Mesendoderm (in vitro differentiated cells): ENCODE measurements at regions not wholly inside any gene's neighbourhood (a gene's known extent, or its start where the extent isn't known, plus 50 kb on each side); places are given as distances from the start of the nearest gene placed in this dataset.

ENCODE experiments used
- DNase-seq: peaks from one replicate; pipeline ENCODE4 v3.0.0; 2013
- H2AK5ac ChIP-seq: 2 replicates; pipeline ENCODE4 v1.6.1; 2013; ENCODE audit warnings: low read length, inconsistent platforms
- H2BK120ac ChIP-seq: 2 replicates; pipeline ENCODE4 v1.6.1; 2013; ENCODE audit warnings: low read depth, mild to moderate bottlenecking, low read length, moderate library complexity, mixed read lengths
- H2BK15ac ChIP-seq: replicated peaks from 2 replicates; pipeline ENCODE4 v1.6.1; 2013; ENCODE audit warnings: low read depth, mild to moderate bottlenecking, moderate library complexity
- H2BK5ac ChIP-seq: 2 replicates; pipeline ENCODE4 v1.6.1; 2013; ENCODE audit warnings: low read length, inconsistent platforms
- H3K18ac ChIP-seq: 2 replicates; pipeline ENCODE4 v1.6.1; 2013; ENCODE audit warnings: mild to moderate bottlenecking, low read length, mixed read lengths
- H3K23ac ChIP-seq: one replicate; pipeline ENCODE4 v1.6.1; 2013; ENCODE audit warnings: low read length
- H3K27ac ChIP-seq: 2 replicates; pipeline ENCODE4 v1.5.1; 2013; ENCODE audit warnings: low read depth, mild to moderate bottlenecking, inconsistent platforms, low read length, moderate library complexity
- H3K27me3 ChIP-seq: 2 replicates; pipeline ENCODE4 v1.6.1; 2013; ENCODE audit warnings: low read length, control low read depth, mild to moderate bottlenecking, inconsistent platforms; ENCODE audit not compliant: insufficient read depth, poor library complexity
- H3K36me3 ChIP-seq: 2 replicates; pipeline ENCODE4 v1.6.1; 2013; ENCODE audit warnings: low read length, inconsistent platforms; ENCODE audit not compliant: control insufficient read depth, insufficient read depth
- H3K4ac ChIP-seq: one replicate; pipeline ENCODE4 v1.6.1; 2013; ENCODE audit warnings: low read depth, mild to moderate bottlenecking, low read length, moderate library complexity
- H3K4me1 ChIP-seq: 2 replicates; pipeline ENCODE4 v1.6.1; 2013; ENCODE audit warnings: low read depth, low read length, inconsistent platforms; ENCODE audit not compliant: control insufficient read depth
- H3K4me2 ChIP-seq: 2 replicates; pipeline ENCODE4 v1.6.1; 2013; ENCODE audit warnings: low read length
- H3K4me3 ChIP-seq: 2 replicates; pipeline ENCODE4 v1.5.1; 2013; ENCODE audit warnings: mild to moderate bottlenecking, low read length
- H3K56ac ChIP-seq: one replicate; pipeline ENCODE4 v1.6.1; 2013; ENCODE audit warnings: low read length
- H3K79me1 ChIP-seq: 2 replicates; pipeline ENCODE4 v1.6.1; 2013; ENCODE audit warnings: low read length, inconsistent platforms
- H3K79me2 ChIP-seq: 2 replicates; pipeline ENCODE4 v1.6.1; 2013; ENCODE audit warnings: mild to moderate bottlenecking, low read length; ENCODE audit not compliant: control insufficient read depth, insufficient read depth
- H3K9ac ChIP-seq: 2 replicates; pipeline ENCODE4 v1.6.1; 2013; ENCODE audit warnings: low read length, inconsistent platforms
- H4K5ac ChIP-seq: one replicate; pipeline ENCODE4 v1.6.1; 2013; ENCODE audit warnings: low read length
- H4K8ac ChIP-seq: one replicate; pipeline ENCODE4 v1.6.1; 2013; ENCODE audit warnings: low read depth, mild to moderate bottlenecking, control low read depth, low read length, moderate library complexity
- whole genome bisulfite sequencing: extraction: QIAGEN DNeasy Blood & Tissue Kit; methylation state at CpG from one replicate; pipeline ENCODE4 v1.1.7; 2013; ENCODE audit warnings: low lambda C conversion rate, missing lambda C conversion rate; ENCODE audit not compliant: insufficient coverage; ENCODE audit errors: extremely low coverage; 5-methylcytosine and 5-hydroxymethylcytosine counted together

- Histone ChIP-seq H3K9ac (no peak overlapping the region), H3K4me1 (no peaks in the 10 kb centered on the region), H3K79me1 (no peaks in the 10 kb centered on the region), H3K79me2 (no peaks in the 10 kb centered on the region), H3K23ac (no peak overlapping the region), H3K36me3 (no peaks in the 10 kb centered on the region), H3K18ac (no peak overlapping the region), H2BK15ac (no peak overlapping the region), H2BK5ac (no peak overlapping the region), H3K4me2 (no peak overlapping the region), H4K8ac (no peak overlapping the region), H4K5ac (no peak overlapping the region), H3K56ac (no peak overlapping the region), H2BK120ac (no peak overlapping the region), H3K27me3 (no peaks in the 10 kb centered on the region), H3K27ac (no peak overlapping the region), H2AK5ac (no peak overlapping the region), H3K4ac (no peak overlapping the region), H3K4me3 (no peak overlapping the region)
- no peak for DNase-seq
Observed at GRCh38 chr14:46147452-46147851, 504.1 kb downstream of the RPL10L start.

GRCh38 chr14:46147024-46147423 is 504.6 kb downstream of the RPL10L start:
- H3K9ac ChIP-seq = no peak overlapping the region
- H3K4me1 ChIP-seq = no peaks in the 10 kb centered on the region
- no peak overlapping the region for H3K4me3 ChIP-seq
- no peak overlapping the region for H3K4me2 ChIP-seq
- no peak overlapping the region for H4K8ac ChIP-seq
- H2AK5ac ChIP-seq = no peak overlapping the region
- no peak overlapping the region for H3K56ac ChIP-seq
- no peak overlapping the region for H2BK5ac ChIP-seq
- no peak overlapping the region for H2BK15ac ChIP-seq
- H2BK120ac ChIP-seq = no peak overlapping the region
- H3K27ac ChIP-seq = no peak overlapping the region
- H3K79me2 ChIP-seq = no peaks in the 10 kb centered on the region
- no peaks in the 10 kb centered on the region for H3K27me3 ChIP-seq
- no CpG with 5 or more reads among the region's 1 CpG for WGBS
- H3K4ac ChIP-seq = no peak overlapping the region
- H3K79me1 ChIP-seq = no peaks in the 10 kb centered on the region
- H4K5ac ChIP-seq = no peak overlapping the region
- H3K18ac ChIP-seq = no peak overlapping the region
- no peak for DNase-seq
- no peak overlapping the region for H3K23ac ChIP-seq
- H3K36me3 ChIP-seq = no peaks in the 10 kb centered on the region

GRCh38 chr14:46140445-46140844 is 511.1 kb downstream of the RPL10L start:
- no peak for DNase-seq
- Histone ChIP-seq H2BK120ac (no peak overlapping the region), H3K4me1 (no peaks in the 10 kb centered on the region), H3K79me1 (no peaks in the 10 kb centered on the region), H4K8ac (no peak overlapping the region), H3K4ac (no peak overlapping the region), H3K23ac (no peak overlapping the region), H3K18ac (no peak overlapping the region), H3K56ac (no peak overlapping the region), H3K79me2 (no peaks in the 10 kb centered on the region), H2BK15ac (no peak overlapping the region), H3K36me3 (no peaks in the 10 kb centered on the region), H2AK5ac (no peak overlapping the region), H3K27ac (no peak overlapping the region), H2BK5ac (no peak overlapping the region), H3K9ac (no peak overlapping the region), H3K4me2 (no peak overlapping the region), H4K5ac (no peak overlapping the region), H3K4me3 (no peak overlapping the region), H3K27me3 (no peaks in the 10 kb centered on the region)
- no CpG with 5 or more reads among the region's 2 CpGs for whole genome bisulfite sequencing

GRCh38 chr14:46139649-46140048 is 511.9 kb downstream of the RPL10L start:
- Histone ChIP-seq H2BK5ac (no peak overlapping the region), H2BK120ac (no peak overlapping the region), H4K5ac (no peak overlapping the region), H3K4ac (no peak overlapping the region), H3K27me3 (no peaks in the 10 kb centered on the region), H4K8ac (no peak overlapping the region), H3K4me3 (no peak overlapping the region), H3K9ac (no peak overlapping the region), H3K79me2 (no peaks in the 10 kb centered on the region), H3K27ac (no peak overlapping the region), H3K56ac (no peak overlapping the region), H2AK5ac (no peak overlapping the region), H2BK15ac (no peak overlapping the region), H3K4me1 (no peaks in the 10 kb centered on the region), H3K23ac (no peak overlapping the region), H3K36me3 (no peaks in the 10 kb centered on the region), H3K4me2 (no peak overlapping the region), H3K79me1 (no peaks in the 10 kb centered on the region), H3K18ac (no peak overlapping the region)
- no CpG with 5 or more reads among the region's 5 CpGs for WGBS
- no peak for DNase-seq

- Histone ChIP-seq H2BK15ac (no peak overlapping the region), H2BK120ac (no peak overlapping the region), H3K4ac (no peak overlapping the region), H3K27me3 (no peaks in the 10 kb centered on the region), H2BK5ac (no peak overlapping the region), H3K79me1 (no peaks in the 10 kb centered on the region), H2AK5ac (no peak overlapping the region), H3K18ac (no peak overlapping the region), H3K4me2 (no peak overlapping the region), H3K4me3 (no peak overlapping the region), H3K36me3 (no peaks in the 10 kb centered on the region), H3K79me2 (no peaks in the 10 kb centered on the region), H3K4me1 (no peaks in the 10 kb centered on the region), H3K27ac (no peak overlapping the region), H4K5ac (no peak overlapping the region), H3K23ac (no peak overlapping the region), H3K9ac (no peak overlapping the region), H4K8ac (no peak overlapping the region), H3K56ac (no peak overlapping the region)
- DNase-seq = no peak
Observed at GRCh38 chr14:46137786-46138185, 513.8 kb downstream of the RPL10L start.

- no peak overlapping the region for H2AK5ac ChIP-seq
- H3K27me3 ChIP-seq = no peaks in the 10 kb centered on the region
- H2BK15ac ChIP-seq = no peak overlapping the region
- no peak overlapping the region for H3K56ac ChIP-seq
- WGBS = no CpG with 5 or more reads among the region's 1 CpG
- H4K8ac ChIP-seq = no peak overlapping the region
- no peak overlapping the region for H3K18ac ChIP-seq
- no peak overlapping the region for H2BK5ac ChIP-seq
- H3K4me3 ChIP-seq = no peak overlapping the region
- no peak overlapping the region for H3K4ac ChIP-seq
- DNase-seq = no peak
- H2BK120ac ChIP-seq = no peak overlapping the region
- no peak overlapping the region for H3K27ac ChIP-seq
- no peaks in the 10 kb centered on the region for H3K36me3 ChIP-seq
- no peaks in the 10 kb centered on the region for H3K4me1 ChIP-seq
- no peak overlapping the region for H4K5ac ChIP-seq
- H3K9ac ChIP-seq = no peak overlapping the region
- no peak overlapping the region for H3K23ac ChIP-seq
- no peak overlapping the region for H3K4me2 ChIP-seq
- H3K79me1 ChIP-seq = no peaks in the 10 kb centered on the region
- no peaks in the 10 kb centered on the region for H3K79me2 ChIP-seq
Observed at GRCh38 chr14:46136456-46136855, 515.1 kb downstream of the RPL10L start.
